Astrocyte (in vitro differentiated cells and primary cell): ENCODE measurements at regions not wholly inside any gene's neighbourhood (a gene's known extent, or its start where the extent isn't known, plus 50 kb on each side); places are given as distances from the start of the nearest gene placed in this dataset.

ENCODE experiments used
- DNase-seq: peaks from one replicate; pipeline ENCODE4 v3.0.0-alpha.2; 2010; ENCODE audit warnings: low read depth
- FAIRE-seq: peaks from 2 replicates; lab custom pipeline; 2011; peaks lifted over from hg19 to GRCh38; lab: Jason Lieb, UNC
- H2AFZ ChIP-seq: 2 replicates; pipeline ENCODE4 v1.6.0; 2012; ENCODE audit warnings: low read depth, low read length, inconsistent platforms
- H3K27ac ChIP-seq: 2 replicates; pipeline ENCODE4 v1.5.1; 2011; ENCODE audit warnings: low read depth, low read length, inconsistent platforms
- H3K27me3 ChIP-seq: 2 replicates; pipeline ENCODE4 v1.6.0; 2011; ENCODE audit warnings: low read length, inconsistent platforms; ENCODE audit not compliant: insufficient read depth
- H3K36me3 ChIP-seq: 2 replicates; pipeline ENCODE4 v1.5.1; 2011; ENCODE audit warnings: low read length, inconsistent platforms; ENCODE audit not compliant: insufficient read depth
- H3K4me1 ChIP-seq: 2 replicates; pipeline ENCODE4 v1.5.1; 2011; ENCODE audit warnings: low read length, inconsistent platforms; ENCODE audit not compliant: insufficient read depth
- H3K4me2 ChIP-seq: 2 replicates; pipeline ENCODE4 v1.6.0; 2012; ENCODE audit warnings: low read length, inconsistent platforms
- H3K4me3 ChIP-seq: 2 replicates; pipeline ENCODE4 v1.5.1; 2011; ENCODE audit warnings: low read depth, mild to moderate bottlenecking, low read length, inconsistent platforms; ENCODE audit not compliant: insufficient read depth
- H3K79me2 ChIP-seq: 2 replicates; pipeline ENCODE4 v1.6.0; 2012; ENCODE audit warnings: mild to moderate bottlenecking, low read length, inconsistent platforms; ENCODE audit not compliant: insufficient read depth
- H3K9ac ChIP-seq: 2 replicates; pipeline ENCODE4 v1.6.0; 2012; ENCODE audit warnings: mild to moderate bottlenecking, low read length, inconsistent platforms
- H3K9me3 ChIP-seq: 2 replicates; pipeline ENCODE4 v1.5.1; 2012; ENCODE audit warnings: low read depth, mild to moderate bottlenecking, low read length, inconsistent platforms; ENCODE audit not compliant: insufficient read depth
- H4K20me1 ChIP-seq: 2 replicates; pipeline ENCODE4 v1.6.0; 2012; ENCODE audit warnings: low read length, inconsistent platforms; ENCODE audit not compliant: insufficient read depth
- H3K27ac Mint-ChIP-seq: one replicate; pipeline ENCODE4 v1.8.0; 2021; ENCODE audit warnings: mild to moderate bottlenecking, mixed read lengths; ENCODE audit not compliant: unreplicated experiment
- H3K27me3 Mint-ChIP-seq: one replicate; pipeline ENCODE4 v1.8.0; 2021; ENCODE audit warnings: low read depth, mixed read lengths; ENCODE audit not compliant: unreplicated experiment
- H3K36me3 Mint-ChIP-seq: one replicate; pipeline ENCODE4 v1.8.0; 2021; ENCODE audit warnings: low read depth, mixed read lengths; ENCODE audit not compliant: unreplicated experiment
- H3K4me1 Mint-ChIP-seq: one replicate; pipeline ENCODE4 v1.8.0; 2021; ENCODE audit warnings: low read depth, mixed read lengths; ENCODE audit not compliant: unreplicated experiment
- H3K4me3 Mint-ChIP-seq: one replicate; pipeline ENCODE4 v1.8.0; 2021; ENCODE audit warnings: mild to moderate bottlenecking, moderate library complexity, mixed read lengths; ENCODE audit not compliant: unreplicated experiment
- H3K9me3 Mint-ChIP-seq: one replicate; pipeline ENCODE4 v1.8.0; 2021; ENCODE audit warnings: mild to moderate bottlenecking, mixed read lengths; ENCODE audit not compliant: unreplicated experiment
- EZH2 ChIP-seq: IDR thresholded peaks from 2 replicates; pipeline ENCODE4 v1.6.1; 2012; ENCODE audit warnings: mild to moderate bottlenecking, low read length, inconsistent platforms; ENCODE audit not compliant: insufficient read depth
- TF ChIP-seq, protein P1 (sequence below): IDR thresholded peaks from 2 replicates; pipeline ENCODE4 v1.5.1; 2011; ENCODE audit warnings: low read depth, mild to moderate bottlenecking, inconsistent platforms, low read length, moderate library complexity; ENCODE audit not compliant: insufficient read depth

DNA sequence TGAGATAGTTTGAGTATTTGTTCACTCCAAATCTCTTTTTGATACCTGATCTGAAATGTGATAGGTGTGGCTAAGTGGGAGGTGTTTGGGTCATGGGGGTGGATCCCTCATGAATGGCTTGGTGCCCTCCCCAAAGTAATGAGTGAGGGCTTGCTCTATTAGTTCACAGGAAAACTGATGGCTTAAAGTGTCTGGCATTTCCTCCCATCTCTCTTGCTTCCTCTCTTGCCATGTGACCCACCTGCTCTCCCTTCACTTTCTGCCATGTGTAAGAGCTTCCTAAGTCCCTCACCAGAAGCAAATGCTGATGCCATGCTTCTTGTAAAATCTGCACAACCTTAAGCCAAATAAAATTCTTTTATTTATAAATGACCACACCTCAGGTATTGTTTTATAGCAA is 61.1 kb downstream of the MAD2L1 start:
- no peaks in the 10 kb centered on the region for H3K36me3 Mint-ChIP-seq
- Histone ChIP-seq H3K27me3 (no peaks in the 10 kb centered on the region), H3K9ac (no peak overlapping the region), H3K27ac (no peak overlapping the region), H3K4me2 (no peak overlapping the region), H2AFZ (no peak overlapping the region), H3K9me3 (no peaks in the 10 kb centered on the region), H3K4me3 (no peak overlapping the region), H4K20me1 (no peaks in the 10 kb centered on the region), H3K36me3 (no peaks in the 10 kb centered on the region), H3K79me2 (no peaks in the 10 kb centered on the region), H3K4me1 (peaks cover 3% of the 10 kb centered on the region)
- FAIRE-seq (no peak), DNase-seq (no peak)
- no peaks in the 10 kb centered on the region for H3K9me3 Mint-ChIP-seq
- no peak overlapping the region for H3K27ac Mint-ChIP-seq
- TF ChIP-seq EZH2: no peak
- TF ChIP-seq, protein P1, sequence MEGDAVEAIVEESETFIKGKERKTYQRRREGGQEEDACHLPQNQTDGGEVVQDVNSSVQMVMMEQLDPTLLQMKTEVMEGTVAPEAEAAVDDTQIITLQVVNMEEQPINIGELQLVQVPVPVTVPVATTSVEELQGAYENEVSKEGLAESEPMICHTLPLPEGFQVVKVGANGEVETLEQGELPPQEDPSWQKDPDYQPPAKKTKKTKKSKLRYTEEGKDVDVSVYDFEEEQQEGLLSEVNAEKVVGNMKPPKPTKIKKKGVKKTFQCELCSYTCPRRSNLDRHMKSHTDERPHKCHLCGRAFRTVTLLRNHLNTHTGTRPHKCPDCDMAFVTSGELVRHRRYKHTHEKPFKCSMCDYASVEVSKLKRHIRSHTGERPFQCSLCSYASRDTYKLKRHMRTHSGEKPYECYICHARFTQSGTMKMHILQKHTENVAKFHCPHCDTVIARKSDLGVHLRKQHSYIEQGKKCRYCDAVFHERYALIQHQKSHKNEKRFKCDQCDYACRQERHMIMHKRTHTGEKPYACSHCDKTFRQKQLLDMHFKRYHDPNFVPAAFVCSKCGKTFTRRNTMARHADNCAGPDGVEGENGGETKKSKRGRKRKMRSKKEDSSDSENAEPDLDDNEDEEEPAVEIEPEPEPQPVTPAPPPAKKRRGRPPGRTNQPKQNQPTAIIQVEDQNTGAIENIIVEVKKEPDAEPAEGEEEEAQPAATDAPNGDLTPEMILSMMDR: no peak
- no peak overlapping the region for H3K4me3 Mint-ChIP-seq
- no peaks in the 10 kb centered on the region for H3K27me3 Mint-ChIP-seq
- no peaks in the 10 kb centered on the region for H3K4me1 Mint-ChIP-seq

DNA sequence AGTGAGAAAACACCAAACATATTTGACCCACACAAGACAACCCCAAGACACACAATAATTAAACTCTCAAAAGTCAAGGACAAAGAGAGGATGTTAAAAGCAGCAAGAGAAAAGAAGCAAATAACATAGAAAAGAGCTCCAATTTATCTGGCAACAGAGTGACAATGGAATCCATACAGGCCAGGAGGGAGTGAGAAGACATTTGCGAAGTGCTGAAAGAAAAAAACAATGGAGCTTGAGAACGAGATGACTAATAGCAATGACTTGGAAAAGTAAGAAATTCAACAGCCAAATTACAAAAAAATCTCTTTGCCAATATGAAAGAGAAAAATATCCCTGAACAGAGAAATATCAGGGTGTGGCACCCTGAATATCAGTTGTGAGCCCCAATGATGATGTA is 61.6 kb downstream of the MAD2L1 start:
- Mint-ChIP-seq H3K27me3 (no peaks in the 10 kb centered on the region), H3K27ac (no peak overlapping the region), H3K4me3 (no peak overlapping the region), H3K36me3 (no peaks in the 10 kb centered on the region), H3K9me3 (no peaks in the 10 kb centered on the region), H3K4me1 (no peaks in the 10 kb centered on the region)
- TF ChIP-seq, protein P1: no peak
- no peak for TF ChIP-seq EZH2
- Histone ChIP-seq H3K9me3 (no peaks in the 10 kb centered on the region), H3K79me2 (no peaks in the 10 kb centered on the region), H3K27ac (no peak overlapping the region), H3K27me3 (no peaks in the 10 kb centered on the region), H3K36me3 (no peaks in the 10 kb centered on the region), H4K20me1 (no peaks in the 10 kb centered on the region), H2AFZ (no peak overlapping the region), H3K9ac (no peak overlapping the region), H3K4me1 (peaks cover 3% of the 10 kb centered on the region), H3K4me3 (no peak overlapping the region), H3K4me2 (no peak overlapping the region)
- DNase-seq (peak; percentile 3), FAIRE-seq (no peak)

DNA sequence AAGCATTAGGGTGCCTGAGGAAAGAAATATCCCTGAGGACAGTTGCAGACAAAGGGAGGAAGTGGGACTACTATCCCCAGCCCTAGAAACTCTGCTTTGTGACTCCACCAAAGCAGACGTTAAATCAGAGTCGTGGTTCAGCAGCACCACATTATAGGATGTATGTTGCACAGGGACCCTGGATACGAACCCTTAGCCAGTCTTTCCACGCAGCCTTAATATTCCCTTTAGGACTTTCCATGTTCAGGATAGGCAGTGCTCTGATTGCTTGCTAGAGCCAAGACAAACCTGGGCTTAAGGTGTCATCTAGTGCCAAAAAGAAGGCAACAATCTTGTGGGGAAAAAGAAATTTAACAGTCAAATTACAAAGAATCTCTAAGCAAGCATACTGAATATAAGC is 62.6 kb downstream of the MAD2L1 start:
- TF ChIP-seq, protein P1: no peak
- TF ChIP-seq EZH2: no peak
- H3K9me3 ChIP-seq: no peaks in the 10 kb centered on the region
- Mint-ChIP-seq H3K9me3 (no peaks in the 10 kb centered on the region), H3K27ac (no peak overlapping the region), H3K36me3 (no peaks in the 10 kb centered on the region), H3K4me1 (no peaks in the 10 kb centered on the region), H3K27me3 (no peaks in the 10 kb centered on the region), H3K4me3 (no peak overlapping the region)
- no peaks in the 10 kb centered on the region for H3K27me3 ChIP-seq
- FAIRE-seq (no peak), DNase-seq (no peak)
- H3K4me3 ChIP-seq: no peak overlapping the region
- no peaks in the 10 kb centered on the region for H3K36me3 ChIP-seq
- no peaks in the 10 kb centered on the region for H4K20me1 ChIP-seq
- no peak overlapping the region for H3K27ac ChIP-seq
- peaks cover 3% of the 10 kb centered on the region for H3K4me1 ChIP-seq
- H3K9ac ChIP-seq: no peak overlapping the region
- no peaks in the 10 kb centered on the region for H3K79me2 ChIP-seq
- no peak overlapping the region for H3K4me2 ChIP-seq
- H2AFZ ChIP-seq: no peak overlapping the region
